8988T (cell line): ENCODE measurements at regions not wholly inside any gene's neighbourhood (a gene's known extent, or its start where the extent isn't known, plus 50 kb on each side); places are given as distances from the start of the nearest gene placed in this dataset.
"Not testable (repeated sequence)": the region's sequence is repeated elsewhere in the genome, so short reads cannot be mapped to it uniquely, and the experiment has no call there.

Experiments used
- DNase-seq: peaks from one replicate; pipeline ENCODE4 v3.0.0; 2011

DNA sequence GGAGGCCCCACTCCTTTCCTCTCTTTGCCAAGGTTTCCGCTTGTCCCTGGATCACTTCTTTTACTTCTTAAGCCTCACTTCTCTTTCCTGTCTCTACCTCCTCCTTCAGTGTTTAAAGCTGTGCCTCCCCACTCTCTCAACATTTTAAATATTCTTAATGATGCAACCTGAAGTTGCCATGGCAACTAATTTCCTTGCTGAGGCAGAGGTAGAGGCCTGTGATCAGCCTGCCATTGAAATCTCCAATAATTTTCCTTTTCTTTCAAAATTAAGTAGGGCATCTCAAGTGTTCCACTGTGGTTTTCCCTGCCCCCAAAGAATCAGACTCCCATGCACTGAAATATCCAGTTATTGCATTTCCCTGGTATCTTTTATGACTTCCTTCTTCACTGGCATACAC lies 108.6 kb upstream of the VRK1 start:
- no peak for DNase-seq

DNA sequence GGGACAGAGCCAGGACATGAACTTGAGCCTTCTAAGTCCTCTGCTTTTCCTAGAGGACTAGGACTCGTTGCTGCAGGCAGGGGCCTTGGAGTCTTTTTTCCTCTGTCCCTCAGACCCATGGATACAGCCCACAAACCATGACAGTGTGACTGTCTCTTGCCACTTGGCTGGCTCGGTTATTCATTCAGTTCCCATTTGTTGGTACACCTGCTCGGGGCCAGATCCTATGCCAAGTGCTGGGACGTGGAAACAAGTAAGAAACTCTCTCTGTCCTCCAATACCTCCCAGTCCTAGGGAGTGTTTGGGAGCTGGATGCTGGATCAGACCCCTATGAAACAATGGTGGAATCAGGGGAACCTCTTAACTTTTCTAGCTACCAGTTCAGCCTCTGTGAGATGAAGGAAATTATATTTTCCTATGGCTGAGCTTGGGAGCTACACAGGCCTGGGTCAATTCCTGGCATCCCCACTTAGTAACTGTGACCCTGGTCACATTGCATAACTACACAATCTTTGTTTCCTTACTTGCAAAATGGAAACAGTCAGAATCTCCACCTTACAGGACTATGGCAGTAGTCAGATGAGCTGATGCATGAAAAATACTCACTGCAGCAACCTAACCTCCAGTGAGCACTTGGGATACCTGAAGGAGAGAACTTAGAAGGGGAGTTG lies 106.3 kb upstream of the VRK1 start:
- DNase-seq: no peak

- DNase-seq: no peak
Measured at GRCh38 chr14:96693252-96693820, 103.8 kb upstream of the VRK1 start.

- DNase-seq: no peak
Measured at GRCh38 chr14:96693987-96694386, 103.2 kb upstream of the VRK1 start.

DNA sequence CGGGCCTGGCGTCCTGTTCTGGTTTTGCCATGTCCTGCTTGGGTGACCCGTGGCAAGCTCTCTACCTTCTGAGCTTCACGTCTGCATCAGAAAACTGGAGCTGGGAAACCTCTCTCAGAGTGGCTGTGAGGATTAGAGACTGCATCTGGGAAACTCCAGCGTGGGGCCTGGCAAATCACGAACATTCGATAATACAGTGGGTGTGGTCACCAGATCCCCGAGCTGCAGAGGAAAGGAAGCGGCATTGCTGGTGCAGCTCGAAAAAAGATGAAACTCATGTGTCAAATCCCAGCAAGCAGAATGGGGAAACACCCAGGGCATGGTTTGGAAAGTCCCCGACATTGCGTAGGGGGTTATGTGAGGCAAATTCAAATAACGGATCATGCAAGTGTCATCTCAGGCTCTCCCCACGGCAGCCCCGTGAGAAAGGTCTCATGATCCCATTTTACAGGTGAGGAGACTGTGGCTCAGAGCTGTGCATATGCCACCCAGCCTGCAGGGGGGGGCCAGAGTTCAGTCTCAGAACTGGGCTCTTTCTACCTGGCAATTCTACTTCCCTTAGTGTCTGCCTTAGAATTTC lies 98.1 kb upstream of the VRK1 start:
- no peak for DNase-seq

- DNase-seq: no peak
Measured at GRCh38 chr14:96699666-96700065, 97.5 kb upstream of the VRK1 start.

DNA sequence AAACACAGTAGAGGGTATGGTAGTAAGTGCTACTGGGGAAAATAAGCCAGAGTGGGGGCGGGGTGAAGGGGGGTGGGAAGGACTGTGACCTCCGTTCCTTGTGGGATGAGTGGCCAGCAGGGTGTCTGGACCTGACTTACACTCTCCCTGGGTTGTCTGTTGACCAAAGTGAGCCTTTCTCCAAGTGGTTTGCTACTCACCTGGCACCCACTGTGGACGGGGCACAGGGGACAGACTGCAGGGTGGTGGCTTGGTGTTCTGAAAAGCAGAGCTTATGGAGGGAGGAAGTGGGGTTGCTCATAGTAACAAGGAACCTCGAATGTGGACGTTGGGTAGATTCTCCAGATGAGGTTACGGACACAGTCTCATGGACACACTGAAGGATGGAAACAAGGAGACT lies 94.4 kb upstream of the VRK1 start:
- no peak for DNase-seq

- DNase-seq: no peak
Measured at GRCh38 chr14:96705422-96706092, 91.6 kb upstream of the VRK1 start.

- DNase-seq: no peak
Measured at GRCh38 chr14:96706893-96707292, 90.3 kb upstream of the VRK1 start.

DNA sequence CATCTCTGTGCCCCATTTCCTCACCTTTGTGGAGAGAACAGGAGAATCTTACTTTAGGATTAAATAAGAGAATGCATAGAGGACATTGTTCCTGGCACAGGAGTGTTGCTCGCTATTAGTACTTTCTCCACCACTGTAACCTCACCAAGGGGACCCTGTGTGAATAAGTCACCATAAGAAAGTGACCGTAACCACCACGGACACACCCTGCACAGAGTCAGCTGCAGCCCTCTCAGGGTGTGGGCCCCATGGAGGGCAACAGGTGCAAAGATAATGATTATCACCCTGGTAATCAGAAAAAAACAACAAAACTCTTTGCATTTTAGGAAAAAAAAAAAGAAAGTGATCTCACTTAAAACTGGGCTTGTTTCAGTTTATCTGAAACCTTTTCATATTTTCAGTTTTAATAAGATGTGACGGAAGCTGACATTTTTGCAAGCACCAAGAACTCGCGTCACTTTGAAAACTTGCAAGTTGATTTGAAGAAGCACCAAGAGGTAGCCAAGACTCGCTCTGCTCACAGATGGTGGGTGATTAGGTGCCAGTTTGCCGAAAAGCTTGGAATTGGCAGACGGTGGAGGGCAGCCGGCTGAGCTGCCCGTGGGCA lies 87.0 kb upstream of the VRK1 start:
- no peak for DNase-seq

- no peak for DNase-seq
Measured at GRCh38 chr14:96711559-96712267, 85.5 kb upstream of the VRK1 start.

- no peak for DNase-seq
Measured at GRCh38 chr14:96713426-96713825, 83.8 kb upstream of the VRK1 start.

DNA sequence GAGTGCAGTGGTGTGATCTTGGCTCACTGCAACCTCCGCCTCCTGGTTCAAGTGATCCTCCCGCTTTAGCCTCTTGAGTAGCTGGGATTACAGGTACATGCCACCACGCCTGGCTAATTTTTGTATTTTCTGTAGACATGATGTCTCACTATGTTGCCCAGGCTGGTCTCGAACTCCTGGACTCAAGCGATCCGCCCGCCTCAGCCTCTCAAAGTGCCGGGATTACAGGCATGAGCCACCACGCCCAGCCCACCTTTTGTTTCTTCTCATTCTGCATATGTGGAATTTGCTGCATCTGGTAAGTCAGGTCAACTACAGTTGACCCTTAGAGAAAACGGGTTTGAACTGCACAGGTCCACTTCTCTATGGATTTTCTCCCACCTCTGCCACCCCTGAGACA lies 82.6 kb upstream of the VRK1 start:
- not testable (repeated sequence) for DNase-seq

DNA sequence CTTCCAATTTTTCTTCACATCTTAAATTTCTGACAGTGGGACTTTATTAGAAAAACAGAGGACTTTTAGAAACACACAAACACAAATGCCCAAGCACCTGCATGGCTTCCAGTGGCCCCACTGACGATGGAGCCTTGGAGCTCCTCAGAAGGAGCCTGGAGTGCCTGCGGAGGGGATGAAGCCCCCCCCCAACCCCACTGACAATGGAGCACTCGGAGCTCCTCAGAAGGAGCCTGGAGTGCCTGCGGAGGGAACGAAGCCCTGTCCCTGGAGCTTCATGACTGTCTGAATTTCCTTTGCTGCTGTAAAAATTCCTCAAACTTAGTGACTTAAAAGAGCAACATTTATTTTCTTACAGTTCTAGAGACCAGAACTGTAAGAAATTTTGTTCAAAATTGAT lies 80.1 kb upstream of the VRK1 start:
- DNase-seq: no peak

- DNase-seq: no peak
Measured at GRCh38 chr14:96718407-96718806, 78.8 kb upstream of the VRK1 start.

DNA sequence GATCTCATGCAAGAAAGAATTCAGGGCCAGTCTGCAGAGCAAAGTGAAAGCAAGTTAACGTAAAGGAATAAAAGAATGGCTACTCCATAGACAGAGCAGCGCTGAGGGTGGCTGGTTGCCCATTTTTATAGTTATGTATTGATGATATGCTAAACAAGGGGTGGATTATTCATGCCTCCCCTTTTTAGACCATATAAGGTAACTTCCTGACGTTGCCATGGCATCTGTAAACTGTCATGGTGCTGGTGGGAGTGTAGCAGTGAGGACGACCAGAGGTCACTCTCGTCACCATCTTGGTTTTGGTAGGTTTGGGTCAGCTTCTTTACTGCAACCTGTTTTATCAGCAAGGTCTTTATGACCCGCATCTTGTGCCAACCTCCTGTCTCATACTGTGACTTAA lies 76.5 kb upstream of the VRK1 start:
- DNase-seq: not testable (repeated sequence)

GRCh38 chr14:96722736-96723135 lies 74.4 kb upstream of the VRK1 start:
- no peak for DNase-seq

DNA sequence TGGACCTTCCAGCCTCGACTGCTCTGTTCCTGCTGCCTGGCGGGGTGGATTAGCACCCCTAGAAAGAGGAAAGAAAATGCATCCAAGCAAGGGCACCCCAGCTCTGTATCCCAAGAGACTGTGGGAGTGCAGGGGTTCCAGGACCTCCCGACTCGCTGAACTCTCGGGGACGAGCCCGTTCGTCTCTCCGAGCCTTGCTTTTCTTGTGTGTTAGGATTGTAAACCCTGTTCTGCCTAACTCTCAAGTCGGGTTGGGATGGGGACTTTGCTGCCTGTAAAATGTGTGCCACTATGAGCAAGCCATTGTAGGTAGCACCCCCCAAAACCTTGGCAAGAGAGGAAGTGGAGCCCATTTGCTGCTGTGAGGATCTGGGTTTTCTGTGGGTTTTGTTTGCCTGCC lies 73.2 kb upstream of the VRK1 start:
- no peak for DNase-seq

GRCh38 chr14:96725232-96725631 lies 72.0 kb upstream of the VRK1 start:
- DNase-seq: no peak

- DNase-seq: no peak
Measured at GRCh38 chr14:96727073-96727472, 70.1 kb upstream of the VRK1 start.

DNA sequence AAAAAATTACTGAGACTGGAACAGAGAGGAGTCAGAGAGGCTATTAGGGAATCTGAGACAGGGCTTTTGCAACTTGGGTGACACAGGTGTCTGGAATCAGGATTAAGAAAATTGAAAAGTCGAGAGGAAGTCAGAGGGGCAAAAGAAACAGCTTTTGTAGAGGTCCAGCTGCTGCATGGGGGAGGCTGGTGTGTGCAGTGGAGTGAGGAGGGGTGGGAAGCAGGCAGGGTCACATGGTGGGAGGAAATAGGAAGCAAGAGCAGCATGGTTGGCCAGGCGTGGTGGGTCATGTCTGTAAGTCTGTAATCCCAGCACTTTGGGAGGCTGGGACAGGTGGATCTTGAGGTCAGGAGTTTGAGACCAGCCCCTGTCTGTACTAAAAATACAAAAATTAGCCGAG lies 69.7 kb upstream of the VRK1 start:
- DNase-seq: no peak

DNA sequence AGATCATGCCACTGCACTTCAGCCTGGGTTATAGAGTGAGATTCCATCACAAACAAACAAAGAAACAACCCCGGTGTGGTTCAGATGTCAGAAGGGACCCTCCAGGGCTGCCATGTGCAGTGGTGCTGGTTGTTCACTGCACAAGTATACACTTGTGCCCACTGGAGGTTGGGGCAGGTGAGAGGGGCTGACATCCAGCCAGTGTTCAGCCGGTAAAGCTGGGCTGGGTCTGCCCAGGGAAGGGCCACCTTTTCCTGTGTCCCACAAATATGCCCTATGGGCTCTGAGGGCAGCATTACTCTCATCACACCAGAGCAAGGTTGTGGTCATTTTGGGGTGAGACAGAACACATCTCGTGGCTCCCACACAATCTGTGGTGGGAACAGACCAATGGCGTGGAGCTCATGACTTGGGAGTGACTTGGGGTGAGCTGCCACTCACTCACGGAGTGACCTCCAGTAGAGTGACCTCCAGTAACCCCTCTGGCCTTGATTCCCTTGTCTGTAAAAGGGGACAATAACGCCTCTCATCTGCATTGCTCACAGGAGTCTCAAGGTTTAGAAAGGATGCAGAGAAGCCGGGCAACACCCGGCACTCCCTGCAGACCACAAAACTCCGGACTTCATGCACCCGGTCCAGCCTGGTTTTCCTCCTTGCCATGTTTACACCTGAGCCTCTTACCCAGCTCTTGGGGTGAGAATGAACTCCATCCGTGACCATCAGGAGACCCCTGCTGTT lies 69.0 kb upstream of the VRK1 start:
- no peak for DNase-seq
